ENCODE measurements at regions not wholly inside any gene's neighbourhood (a gene's known extent, or its start where the extent isn't known, plus 50 kb on each side); places are given as distances from the start of the nearest gene placed in this dataset.

- no peaks in the 10 kb centered on the region for H3K36me3 Mint-ChIP-seq (ENCODE audit: low read depth)
- Histone ChIP-seq H3K4me1 (ENCODE audit: insufficient read depth) (no peaks in the 10 kb centered on the region), H2AFZ (no peak overlapping the region), H3K4me2 (no peak overlapping the region), H3K79me2 (replicated peaks; ENCODE audit: insufficient read depth) (no peaks in the 10 kb centered on the region), H3K9me2 (ENCODE audit: insufficient read depth) (no peaks in the 10 kb centered on the region), H4K20me1 (replicated peaks; ENCODE audit: insufficient read depth) (no peaks in the 10 kb centered on the region), H3K27me3 (ENCODE audit: insufficient read depth) (no peaks in the 10 kb centered on the region), H3K27ac (ENCODE audit: low read depth) (no peak overlapping the region), H3F3A (replicated peaks; ENCODE audit: low read depth) (no peaks in the 10 kb centered on the region), H3K36me3 (ENCODE audit: insufficient read depth) (no peaks in the 10 kb centered on the region), H3K4me3 (no peak overlapping the region)
- H3K27me3 Mint-ChIP-seq (ENCODE audit: insufficient read depth, low read depth, poor library complexity) = no peaks in the 10 kb centered on the region
- no peak overlapping the region for H3K27ac Mint-ChIP-seq
- H3K4me1 Mint-ChIP-seq = no peaks in the 10 kb centered on the region
- H3K4me3 Mint-ChIP-seq = no peak overlapping the region
- no peak for TF ChIP-seq CTCF (conservative IDR thresholded peaks at IDR 0.05; ENCODE audit: low read depth in 2 of 2)
- no peak for TF ChIP-seq STAT1 (IDR thresholded peaks at IDR 0.05; ENCODE audit: unreplicated experiment)
- no peak for TF ChIP-seq REST (IDR thresholded peaks at IDR 0.05; ENCODE audit: unreplicated experiment)
- no peak for TF ChIP-seq EZH2phosphoT487 (IDR thresholded peaks at IDR 0.05; ENCODE audit: unreplicated experiment)
- TF ChIP-seq EZH2 (IDR thresholded peaks at IDR 0.05; ENCODE audit: low read depth, unreplicated experiment) = no peak
- no peak for TF ChIP-seq JUNB (IDR thresholded peaks at IDR 0.05; ENCODE audit: unreplicated experiment)
- TF ChIP-seq NANOG (IDR thresholded peaks at IDR 0.05; ENCODE audit: borderline replicate concordance) = no peak
- H3K9me3 Mint-ChIP-seq = no peaks in the 10 kb centered on the region
- ATAC-seq = no peak
- no peak for DNase-seq (ENCODE audit: low spot score)
Observed at GRCh38 chr12:108040947-108041346, 88.1 kb upstream of the WSCD2 start.

GRCh38 chr12:108043286-108043685 lies 85.8 kb upstream of the WSCD2 start:
- Histone ChIP-seq H3K4me2 (no peak overlapping the region), H3K4me1 (ENCODE audit: insufficient read depth) (no peaks in the 10 kb centered on the region), H3K9me2 (ENCODE audit: insufficient read depth) (no peaks in the 10 kb centered on the region), H3K79me2 (replicated peaks; ENCODE audit: insufficient read depth) (no peaks in the 10 kb centered on the region), H3K27ac (ENCODE audit: low read depth) (no peak overlapping the region), H3K36me3 (ENCODE audit: insufficient read depth) (no peaks in the 10 kb centered on the region), H3F3A (replicated peaks; ENCODE audit: low read depth) (no peaks in the 10 kb centered on the region), H3K27me3 (ENCODE audit: insufficient read depth) (no peaks in the 10 kb centered on the region), H2AFZ (no peak overlapping the region), H3K4me3 (no peak overlapping the region), H4K20me1 (replicated peaks; ENCODE audit: insufficient read depth) (no peaks in the 10 kb centered on the region)
- DNase-seq (ENCODE audit: low spot score) (no peak), ATAC-seq (no peak)
- Mint-ChIP-seq H3K27me3 (ENCODE audit: insufficient read depth, low read depth, poor library complexity) (no peaks in the 10 kb centered on the region), H3K36me3 (ENCODE audit: low read depth) (no peaks in the 10 kb centered on the region), H3K4me1 (peaks cover 7% of the 10 kb centered on the region; the same call in 2 of the 3 replicates), H3K27ac (no peak overlapping the region), H3K4me3 (no peak overlapping the region), H3K9me3 (no peaks in the 10 kb centered on the region)
- TF ChIP-seq EZH2 (IDR thresholded peaks at IDR 0.05; ENCODE audit: low read depth, unreplicated experiment) (no peak), ZNF462 (CRISPR knock-in tag; IDR thresholded peaks at IDR 0.05) (no peak), EZH2phosphoT487 (IDR thresholded peaks at IDR 0.05; ENCODE audit: unreplicated experiment) (no peak), ZNF331 (CRISPR knock-in tag; IDR thresholded peaks at IDR 0.05; ENCODE audit: low read depth) (no peak), POLR2AphosphoS5 (IDR thresholded peaks at IDR 0.05; ENCODE audit: low read depth) (no peak)

Data from GM23338 (cell line).